IMR-90 (cell line): ENCODE measurements at regions not wholly inside any gene's neighbourhood (a gene's known extent, or its start where the extent isn't known, plus 50 kb on each side); places are given as distances from the start of the nearest gene placed in this dataset.

Source experiments
- ATAC-seq: fragments of 200-7000 bp; cut with Tn5 transposase; 2 replicates; pipeline ENCODE4 v1.9.1; 2020; ENCODE audit warnings: low read depth, mild to moderate bottlenecking, moderate library complexity
- BruUV-seq: library from RNA; stranded (reverse); fragments of 400-500 nt; replicated peaks from 2 replicates; lab custom pipeline; 2021; lab: Mats Ljungman, UMichigan
- CTCF ChIA-PET: fragments of 300-600 bp; formaldehyde crosslinking; extraction: SDS; loops from one replicate; lab custom pipeline; 2021; ENCODE audit warnings: antibody characterized with exemption; lab: Yijun Ruan, JAX
- POLR2A ChIA-PET: fragments of 300-600 bp; sonication (Branson Sonifier 250); formaldehyde crosslinking; loops from one replicate; lab custom pipeline; 2022; ENCODE audit warnings: antibody characterized with exemption; ENCODE audit not compliant: unreplicated experiment; lab: Charles Lee
- DNase-seq: peaks from one replicate; pipeline ENCODE4 v3.0.0; 2013
- H2AFZ ChIP-seq: replicated peaks from 2 replicates; pipeline ENCODE3; 2013; ENCODE audit warnings: low read length, mild to moderate bottlenecking; ENCODE audit not compliant: poor library complexity
- H2AK5ac ChIP-seq: 2 replicates; pipeline ENCODE4 v1.6.1; 2013; ENCODE audit warnings: low read depth, low read length, inconsistent platforms
- H2AK9ac ChIP-seq: replicated peaks from 2 replicates; pipeline ENCODE3; 2013; ENCODE audit warnings: mild to moderate bottlenecking, low read depth, low read length, moderate library complexity; ENCODE audit not compliant: poor library complexity
- H2BK120ac ChIP-seq: 2 replicates; pipeline ENCODE4 v1.6.1; 2013; ENCODE audit warnings: low read depth, low read length, inconsistent platforms
- H2BK15ac ChIP-seq: 3 replicates; pipeline ENCODE4 v1.6.1; 2013; ENCODE audit warnings: low read depth, low read length, inconsistent platforms
- H2BK20ac ChIP-seq: 2 replicates; pipeline ENCODE4 v1.6.1; 2013; ENCODE audit warnings: low read depth, mild to moderate bottlenecking, inconsistent platforms, low read length, moderate library complexity
- H2BK5ac ChIP-seq: 2 replicates; pipeline ENCODE4 v1.6.1; 2013; ENCODE audit warnings: mild to moderate bottlenecking, low read depth, low read length, inconsistent platforms; ENCODE audit not compliant: poor library complexity, severe bottlenecking
- H3K14ac ChIP-seq: replicated peaks from 2 replicates; pipeline ENCODE4 v1.6.1; 2013; ENCODE audit warnings: low read depth, low read length, inconsistent platforms
- H3K18ac ChIP-seq: 2 replicates; pipeline ENCODE4 v1.6.1; 2013; ENCODE audit warnings: low read depth, low read length, control low read depth
- H3K23ac ChIP-seq: 2 replicates; pipeline ENCODE4 v1.6.1; 2013; ENCODE audit warnings: low read depth, low read length, inconsistent platforms
- H3K27ac ChIP-seq: 2 replicates; pipeline ENCODE4 v1.5.1; 2013; ENCODE audit warnings: mild to moderate bottlenecking, control low read depth, low read length; ENCODE audit not compliant: insufficient read depth
- H3K27me3 ChIP-seq: 2 replicates; pipeline ENCODE4 v1.6.1; 2013; ENCODE audit warnings: low read length; ENCODE audit not compliant: control insufficient read depth, insufficient read depth
- H3K36me3 ChIP-seq: 2 replicates; pipeline ENCODE4 v1.6.1; 2013; ENCODE audit warnings: low read length, mixed read lengths; ENCODE audit not compliant: control insufficient read depth, insufficient read depth
- H3K4ac ChIP-seq: 2 replicates; pipeline ENCODE4 v1.6.1; 2013; ENCODE audit warnings: low read depth, low read length, inconsistent platforms
- H3K4me1 ChIP-seq: 2 replicates; pipeline ENCODE4 v1.6.1; 2013; ENCODE audit warnings: low read length, mixed read lengths; ENCODE audit not compliant: control insufficient read depth, insufficient read depth
- H3K4me2 ChIP-seq: 2 replicates; pipeline ENCODE4 v1.6.1; 2013; ENCODE audit warnings: low read depth, mild to moderate bottlenecking, control low read depth, low read length, moderate library complexity
- H3K4me3 ChIP-seq: 2 replicates; pipeline ENCODE4 v1.5.1; 2013; ENCODE audit warnings: low read depth, mild to moderate bottlenecking, control low read depth, low read length, moderate library complexity; ENCODE audit not compliant: insufficient read depth
- H3K56ac ChIP-seq: 2 replicates; pipeline ENCODE4 v1.6.1; 2013; ENCODE audit warnings: low read length, inconsistent platforms; ENCODE audit not compliant: insufficient read depth; ENCODE audit errors: extremely low read depth
- H3K79me1 ChIP-seq, 2 experiments: 2 replicates each; pipeline ENCODE4 v1.6.1; 2013; ENCODE audit warnings: low read length in 2 of 2, inconsistent platforms in 1 of 2, low read depth in 1 of 2
- H3K9ac ChIP-seq: 2 replicates; pipeline ENCODE4 v1.6.1; 2013; ENCODE audit warnings: low read depth, low read length, control low read depth
- H3K9me1 ChIP-seq: 2 replicates; pipeline ENCODE4 v1.6.1; 2013; ENCODE audit warnings: low read length, inconsistent platforms; ENCODE audit not compliant: insufficient read depth
- H3K9me3 ChIP-seq: 2 replicates; pipeline ENCODE4 v1.6.1; 2013; ENCODE audit warnings: low read length; ENCODE audit not compliant: control insufficient read depth, insufficient read depth
- H4K20me1 ChIP-seq: 2 replicates; pipeline ENCODE4 v1.6.1; 2013; ENCODE audit warnings: low read length, inconsistent platforms; ENCODE audit not compliant: insufficient read depth
- H4K5ac ChIP-seq: 2 replicates; pipeline ENCODE4 v1.6.1; 2013; ENCODE audit warnings: mild to moderate bottlenecking, low read depth, low read length, control low read depth
- H4K8ac ChIP-seq, 2 experiments: 2 replicates each; pipeline ENCODE4 v1.6.1; 2013; ENCODE audit warnings: low read depth in 2 of 2, low read length in 2 of 2, control low read depth in 1 of 2, inconsistent platforms in 1 of 2
- H4K91ac ChIP-seq: 2 replicates; pipeline ENCODE4 v1.6.1; 2013; ENCODE audit warnings: low read depth, low read length, inconsistent platforms; ENCODE audit not compliant: insufficient read depth
- CEBPB ChIP-seq: IDR thresholded peaks from 2 replicates; pipeline ENCODE4 v1.6.1; 2012; ENCODE audit warnings: low read depth, low read length, improper control_type of control experiment
- MAFK ChIP-seq: IDR thresholded peaks from 2 replicates; pipeline ENCODE4 v1.6.1; 2012; ENCODE audit warnings: low read depth, low read length, improper control_type of control experiment
- MXI1 ChIP-seq: IDR thresholded peaks from 2 replicates; pipeline ENCODE4 v1.6.1; 2012; ENCODE audit warnings: low read depth, mild to moderate bottlenecking, low read length, moderate library complexity, borderline replicate concordance
- NFE2L2 ChIP-seq: fragments of 150-350 bp; IDR thresholded peaks from 2 replicates; pipeline ENCODE4 v1.6.1; 2016; ENCODE audit warnings: low read depth, mild to moderate bottlenecking, low read length
- POLR2A ChIP-seq: IDR thresholded peaks from 2 replicates; pipeline ENCODE4 v1.6.1; 2012; ENCODE audit warnings: mild to moderate bottlenecking, low read depth, low read length
- RAD21 ChIP-seq: IDR thresholded peaks from 2 replicates; pipeline ENCODE4 v1.6.1; 2012; ENCODE audit warnings: low read length, improper control_type of control experiment
- RCOR1 ChIP-seq: IDR thresholded peaks from 2 replicates; pipeline ENCODE4 v1.6.1; 2012; ENCODE audit warnings: mild to moderate bottlenecking, low read length, improper control_type of control experiment; ENCODE audit not compliant: insufficient replicate concordance
- WGBS, 2 experiments: methylation state at CpG; one replicate each; pipeline versions ENCODE4 v1.1.5 to v1.1.7; 2013; ENCODE audit warnings: missing lambda C conversion rate in 2 of 2; ENCODE audit not compliant: insufficient read length in 1 of 2; ENCODE audit errors: extremely low coverage in 2 of 2; 5-methylcytosine and 5-hydroxymethylcytosine counted together
- dilution Hi-C: fragments of 300-500 bp; cut with HindIII; formaldehyde crosslinking; loops from one replicate; pipeline ENCODE4 v1.14.3; 2018; ENCODE audit warnings: low sequenced_read_pairs; ENCODE audit not compliant: unreplicated experiment
- in situ Hi-C: fragments of 300-500 bp; cut with MboI; formaldehyde crosslinking; loops from 3 replicates; pipeline ENCODE4 v1.14.3; 2019; ENCODE audit warnings: low sequenced_read_pairs, inconsistent platforms, mixed read lengths
- intact Hi-C: fragments of 100-400 bp; cut with micrococcal nuclease; formaldehyde crosslinking; loops from 2 replicates; pipeline ENCODE4 v1.10.0; 2022

GRCh38 chr11:76280151-76280881 lies 74.0 kb upstream of the WNT11 start:
- CTCF ChIA-PET: no interaction called here

More at GRCh38 chr11:76280151-76280881, 74.0 kb upstream of the WNT11 start:
- dilution Hi-C loops (no loop called here), in situ Hi-C loops (no loop called here), intact Hi-C loops (no loop called here)
- no peak for TF ChIP-seq POLR2A
- no peak for TF ChIP-seq NFE2L2
- no peak for TF ChIP-seq CEBPB
- TF ChIP-seq MAFK: no peak
- TF ChIP-seq RAD21: no peak
- TF ChIP-seq MXI1: no peak
- no peak for TF ChIP-seq RCOR1
- Histone ChIP-seq H3K4me2 (no peak overlapping the region), H3K9me3 (no peaks in the 10 kb centered on the region), H3K14ac (no peak overlapping the region), H3K27me3 (peaks cover 89% of the 10 kb centered on the region), H3K23ac (no peak overlapping the region), H2BK15ac (no peak overlapping the region), H4K5ac (no peak overlapping the region), H2BK120ac (no peak overlapping the region), H3K18ac (no peak overlapping the region), H3K4ac (no peak overlapping the region), H2AK5ac (no peak overlapping the region), H4K91ac (no peak overlapping the region), H3K36me3 (no peaks in the 10 kb centered on the region), H3K9ac (no peak overlapping the region), H4K8ac (no peak overlapping the region), H2AFZ (no peak overlapping the region), H2BK20ac (no peak overlapping the region), H2AK9ac (no peak overlapping the region), H3K56ac (no peak overlapping the region), H3K4me3 (no peak overlapping the region), H2BK5ac (no peak overlapping the region), H3K9me1 (no peaks in the 10 kb centered on the region), H3K27ac (no peak overlapping the region), H4K20me1 (no peaks in the 10 kb centered on the region), H3K4me1 (no peaks in the 10 kb centered on the region), H3K79me1 (no peaks in the 10 kb centered on the region)
- BruUV-seq: no TSS peak
- ATAC-seq (no peak), DNase-seq (no peak)
- WGBS, 2 experiments: 52% methylated on average over 3 of the region's 16 CpGs; no CpG with 5 or more reads in 1 of the 2 experiments
- POLR2A ChIA-PET: no interaction called here
